MM.1S (cell line): ENCODE measurements at regions not wholly inside any gene's neighbourhood (a gene's known extent, or its start where the extent isn't known, plus 50 kb on each side); places are given as distances from the start of the nearest gene placed in this dataset.

Source experiments
- DNase-seq: peaks from one replicate; pipeline ENCODE4 v3.0.0-alpha.2; 2015
- H2AFZ ChIP-seq: fragments of 300-600 bp; sonication (generic); 2 replicates; pipeline ENCODE4 v1.6.0; 2016; ENCODE audit warnings: antibody characterized with exemption, low read length
- H3F3A ChIP-seq: fragments of 300-600 bp; sonication (generic); 2 replicates; pipeline ENCODE4 v1.6.1; 2016; ENCODE audit warnings: mild to moderate bottlenecking, antibody characterized with exemption, low read length, moderate library complexity, mixed read lengths; ENCODE audit not compliant: insufficient read depth
- H3K27ac ChIP-seq: fragments of 300-600 bp; sonication (generic); 2 replicates; pipeline ENCODE4 v1.5.1; 2016; ENCODE audit warnings: mild to moderate bottlenecking, low read length
- H3K27me3 ChIP-seq: fragments of 300-600 bp; sonication (generic); replicated peaks from 2 replicates; pipeline ENCODE4 v1.6.0; 2016; ENCODE audit warnings: low read length; ENCODE audit not compliant: insufficient read depth
- H3K36me3 ChIP-seq: fragments of 300-600 bp; sonication (generic); replicated peaks from 2 replicates; pipeline ENCODE4 v1.6.1; 2016; ENCODE audit warnings: mild to moderate bottlenecking, low read length, mixed read lengths; ENCODE audit not compliant: insufficient read depth
- H3K4me1 ChIP-seq: fragments of 300-600 bp; sonication (generic); 2 replicates; pipeline ENCODE4 v1.6.1; 2016; ENCODE audit warnings: low read length, mixed read lengths
- H3K4me2 ChIP-seq: fragments of 300-600 bp; sonication (generic); 2 replicates; pipeline ENCODE4 v1.6.0; 2016; ENCODE audit warnings: low read depth, low read length
- H3K4me3 ChIP-seq: fragments of 300-600 bp; sonication (generic); 2 replicates; pipeline ENCODE4 v1.5.1; 2016; ENCODE audit warnings: low read length, mixed read lengths
- H3K79me2 ChIP-seq: fragments of 300-600 bp; sonication (generic); 2 replicates; pipeline ENCODE4 v1.6.1; 2016; ENCODE audit warnings: mixed run types, low read length, mixed read lengths
- H3K9ac ChIP-seq: fragments of 300-600 bp; sonication (generic); 2 replicates; pipeline ENCODE4 v1.6.1; 2016; ENCODE audit warnings: low read length, mixed read lengths
- H3K9me2 ChIP-seq: fragments of 300-600 bp; sonication (generic); replicated peaks from 2 replicates; pipeline ENCODE4 v1.6.1; 2016; ENCODE audit warnings: mild to moderate bottlenecking, low read length, mixed read lengths; ENCODE audit not compliant: insufficient read depth
- H3K9me3 ChIP-seq: fragments of 300-600 bp; sonication (generic); replicated peaks from 2 replicates; pipeline ENCODE4 v1.6.1; 2016; ENCODE audit warnings: mild to moderate bottlenecking, low read length, mixed read lengths; ENCODE audit not compliant: insufficient read depth
- H4K20me1 ChIP-seq: fragments of 300-600 bp; sonication (generic); 2 replicates; pipeline ENCODE4 v1.6.1; 2016; ENCODE audit warnings: mild to moderate bottlenecking, low read length, moderate library complexity, mixed read lengths; ENCODE audit not compliant: insufficient read depth
- CTCF ChIP-seq: fragments of 300-600 bp; sonication (generic); IDR thresholded peaks from 2 replicates; pipeline ENCODE4 v1.5.1; 2016; ENCODE audit warnings: antibody characterized with exemption, low read length, mixed read lengths
- EZH2 ChIP-seq: fragments of 300-600 bp; sonication (generic); optimal IDR thresholded peaks from 2 replicates; pipeline ENCODE3; 2017; ENCODE audit warnings: low read depth, mild to moderate bottlenecking, antibody characterized with exemption, low read length, mixed read lengths
- EZH2phosphoT487 ChIP-seq: fragments of 300-600 bp; sonication (generic); IDR thresholded peaks from 2 replicates; pipeline ENCODE4 v1.6.1; 2018; ENCODE audit warnings: antibody characterized with exemption, low read length

- TF ChIP-seq EZH2: no peak
- TF ChIP-seq CTCF: no peak
- no peak for TF ChIP-seq EZH2phosphoT487
- H3K4me2 ChIP-seq: no peak overlapping the region
- no peak overlapping the region for H3K27ac ChIP-seq
- H3K79me2 ChIP-seq: no peaks in the 10 kb centered on the region
- H3K9me3 ChIP-seq: no peaks in the 10 kb centered on the region
- DNase-seq: no peak
- no peaks in the 10 kb centered on the region for H3K4me1 ChIP-seq
- no peak overlapping the region for H3K9ac ChIP-seq
- no peak overlapping the region for H3K4me3 ChIP-seq
- no peaks in the 10 kb centered on the region for H3K36me3 ChIP-seq
- no peaks in the 10 kb centered on the region for H4K20me1 ChIP-seq
- H2AFZ ChIP-seq: no peak overlapping the region
- no peaks in the 10 kb centered on the region for H3K9me2 ChIP-seq
- H3F3A ChIP-seq: no peaks in the 10 kb centered on the region
- H3K27me3 ChIP-seq: no peaks in the 10 kb centered on the region
These were observed 1515.1 kb downstream of the HACE1 start for GRCh38 chr6:103344554-103345163.

GRCh38 chr6:103335412-103335811, 1524.3 kb downstream of the HACE1 start:
- Histone ChIP-seq H3F3A (no peaks in the 10 kb centered on the region), H3K4me3 (no peak overlapping the region), H4K20me1 (no peaks in the 10 kb centered on the region), H3K9me2 (no peaks in the 10 kb centered on the region), H3K27ac (no peak overlapping the region), H2AFZ (no peak overlapping the region), H3K4me1 (no peaks in the 10 kb centered on the region), H3K9me3 (no peaks in the 10 kb centered on the region), H3K27me3 (no peaks in the 10 kb centered on the region), H3K4me2 (no peak overlapping the region), H3K79me2 (no peaks in the 10 kb centered on the region), H3K9ac (no peak overlapping the region), H3K36me3 (no peaks in the 10 kb centered on the region)
- TF ChIP-seq CTCF: no peak
- no peak for TF ChIP-seq EZH2phosphoT487
- no peak for TF ChIP-seq EZH2
- no peak for DNase-seq

- TF ChIP-seq EZH2phosphoT487: no peak
- TF ChIP-seq CTCF: no peak
- TF ChIP-seq EZH2: no peak
- Histone ChIP-seq H3K79me2 (no peaks in the 10 kb centered on the region), H3K36me3 (no peaks in the 10 kb centered on the region), H4K20me1 (no peaks in the 10 kb centered on the region), H2AFZ (no peak overlapping the region), H3K27me3 (no peaks in the 10 kb centered on the region), H3K27ac (no peak overlapping the region), H3K9ac (no peak overlapping the region), H3K4me3 (no peak overlapping the region), H3F3A (no peaks in the 10 kb centered on the region), H3K9me2 (no peaks in the 10 kb centered on the region), H3K4me2 (no peak overlapping the region), H3K4me1 (no peaks in the 10 kb centered on the region), H3K9me3 (no peaks in the 10 kb centered on the region)
- DNase-seq: no peak
These were observed 1532.7 kb downstream of the HACE1 start for GRCh38 chr6:103326760-103327757.
